ENCODE measurements at regions not wholly inside any gene's neighbourhood (a gene's known extent, or its start where the extent isn't known, plus 50 kb on each side); places are given as distances from the start of the nearest gene placed in this dataset.

GRCh38 chr5:174221946-174222345, 176.4 kb downstream of the NSG2 start:
- H3K4me1 ChIP-seq (ENCODE audit: control insufficient read depth in 4 of 4, insufficient read depth in 4 of 4, low read length in 3 of 4), result no peaks in the 10 kb centered on the region
- no peaks in the 10 kb centered on the region for H3K9me3 ChIP-seq (ENCODE audit: control insufficient read depth in 4 of 4, low read length in 3 of 4)
- no peak overlapping the region for H3K9ac ChIP-seq (ENCODE audit: low read depth in 1 of 2, low read length in 2 of 2)
- no peak overlapping the region for H3K4me3 ChIP-seq (ENCODE audit: low read depth in 1 of 3, low read length in 3 of 3)
- DNase-seq (ENCODE audit: low spot score), result no peak
- H3K27ac ChIP-seq (ENCODE audit: low read depth in 1 of 2, low read length in 2 of 2), result no peak overlapping the region
- no peaks in the 10 kb centered on the region for H3K27me3 ChIP-seq (ENCODE audit: control insufficient read depth in 4 of 4, insufficient read depth in 4 of 4, low read length in 3 of 4)
- H3K36me3 ChIP-seq (ENCODE audit: control insufficient read depth in 4 of 4, insufficient read depth in 3 of 4, low read depth in 1 of 4, low read length in 3 of 4), result no peaks in the 10 kb centered on the region
- 79% methylated on average over 4 of the region's 4 CpGs for WGBS
- TF ChIP-seq REST (IDR thresholded peaks at IDR 0.05), result no peak
- no peak for TF ChIP-seq RAD21 (IDR thresholded peaks at IDR 0.05)
- no peak for TF ChIP-seq NR2F2 (IDR thresholded peaks at IDR 0.05)
- TF ChIP-seq RXRA (IDR thresholded peaks at IDR 0.05), result no peak
- TF ChIP-seq EGR1 (IDR thresholded peaks at IDR 0.05; ENCODE audit: low read depth in 2 of 2), result no peak
- TF ChIP-seq MAX (IDR thresholded peaks at IDR 0.05), result no peak
- TF ChIP-seq GABPA (IDR thresholded peaks at IDR 0.05 in 1 of 2, conservative IDR thresholded peaks at IDR 0.05 in 1 of 2), result no peak
- TF ChIP-seq TAF1 (conservative IDR thresholded peaks at IDR 0.05), result no peak
- no peak for TF ChIP-seq FOXA1 (IDR thresholded peaks at IDR 0.05)
- TF ChIP-seq HNF4A (conservative IDR thresholded peaks at IDR 0.05), result no peak
- no peak for TF ChIP-seq ATF3 (IDR thresholded peaks at IDR 0.05)
- no peak for TF ChIP-seq HNF4G (IDR thresholded peaks at IDR 0.05)
- TF ChIP-seq ZBTB33 (IDR thresholded peaks at IDR 0.05), result no peak
- no peak for TF ChIP-seq CTCF (IDR thresholded peaks at IDR 0.05; ENCODE audit: low read depth, low read length, missing input control)
- TF ChIP-seq YY1 (IDR thresholded peaks at IDR 0.05), result no peak
- no peak for TF ChIP-seq JUND (IDR thresholded peaks at IDR 0.05)
- TF ChIP-seq SP1 (IDR thresholded peaks at IDR 0.05), result no peak
- no peak for TF ChIP-seq FOXA2 (IDR thresholded peaks at IDR 0.05)
